ENCODE measurements at regions not wholly inside any gene's neighbourhood (a gene's known extent, or its start where the extent isn't known, plus 50 kb on each side); places are given as distances from the start of the nearest gene placed in this dataset.

GRCh38 chr4:157664726-157665125, 444.2 kb downstream of the GRIA2 start:
- Histone ChIP-seq H3K27ac (ENCODE audit: low read depth in 2 of 2, low read length in 1 of 2) (peak overlapping the region in 1 of 2 experiments; percentile 36; a peak in 2 of 4 replicates), H3K27me3 (ENCODE audit: insufficient read depth) (no peaks in the 10 kb centered on the region), H3K9ac (no peak overlapping the region), H3K9me2 (no peaks in the 10 kb centered on the region), H2AFZ (ENCODE audit: low read depth) (peak overlapping the region; percentile 7; the same call in 1 of the 2 replicates), H3K4me1 (ENCODE audit: control insufficient read depth in 1 of 2, insufficient read depth in 2 of 2, low read depth in 1 of 2, low read length in 1 of 2) (0 out of 4 replicates have a peak, but pooled peaks cover 0 to 3% of the 10 kb centered on the region in 2 experiments), H3K9me3 (no peaks in the 10 kb centered on the region), H3F3A (replicated peaks; ENCODE audit: insufficient read depth) (no peaks in the 10 kb centered on the region), H3K79me2 (ENCODE audit: insufficient read depth) (no peaks in the 10 kb centered on the region; the same call in 1 of the 2 replicates), H4K20me1 (ENCODE audit: insufficient read depth) (no peaks in the 10 kb centered on the region), H3K36me3 (replicated peaks in 1 of 2; ENCODE audit: control insufficient read depth in 1 of 2, insufficient read depth in 2 of 2, low read length in 1 of 2) (no peaks in the 10 kb centered on the region), H3K4me3 (ENCODE audit: low read depth in 2 of 2, low read length in 1 of 2) (no peak overlapping the region), H3K4me2 (no peak overlapping the region)
- ChIA-PET POLR2A (no interaction called here), CTCF (no interaction called here)
- TF ChIP-seq FOSL2 (IDR thresholded peaks at IDR 0.05; ENCODE audit: borderline replicate concordance, low read depth), result peak; percentile 61
- no peak for TF ChIP-seq RXRA (IDR thresholded peaks at IDR 0.05; ENCODE audit: borderline replicate concordance, low read depth)
- TF ChIP-seq JUND (IDR thresholded peaks at IDR 0.05), result peak; percentile 41; the same call in 1 of the 2 replicates
- WGBS (ENCODE audit: low lambda C conversion rate), result 33% methylated on average over 3 of the region's 3 CpGs
- DNase-seq, result no peak

GRCh38 chr4:157655096-157655809, 434.7 kb downstream of the GRIA2 start:
- Histone ChIP-seq H2AFZ (ENCODE audit: low read depth) (no peak overlapping the region), H3K27ac (ENCODE audit: low read depth in 2 of 2, low read length in 1 of 2) (no peak overlapping the region), H3K36me3 (replicated peaks in 1 of 2; ENCODE audit: control insufficient read depth in 1 of 2, insufficient read depth in 2 of 2, low read length in 1 of 2) (no peaks in the 10 kb centered on the region), H3K4me3 (ENCODE audit: low read depth in 2 of 2, low read length in 1 of 2) (no peak overlapping the region), H3K27me3 (ENCODE audit: insufficient read depth) (no peaks in the 10 kb centered on the region), H4K20me1 (ENCODE audit: insufficient read depth) (no peaks in the 10 kb centered on the region), H3K9ac (no peak overlapping the region), H3K4me1 (ENCODE audit: control insufficient read depth in 1 of 2, insufficient read depth in 2 of 2, low read depth in 1 of 2, low read length in 1 of 2) (no peaks in the 10 kb centered on the region; a peak in 1 of 4 replicates), H3K79me2 (ENCODE audit: insufficient read depth) (no peaks in the 10 kb centered on the region), H3K9me2 (no peaks in the 10 kb centered on the region), H3F3A (replicated peaks; ENCODE audit: insufficient read depth) (no peaks in the 10 kb centered on the region), H3K4me2 (no peak overlapping the region), H3K9me3 (no peaks in the 10 kb centered on the region)
- TF ChIP-seq RFX5 (IDR thresholded peaks at IDR 0.05; ENCODE audit: low read length) (peak; percentile 42; the same call in 1 of the 2 replicates), GABPA (IDR thresholded peaks at IDR 0.05; ENCODE audit: low read depth) (no peak)
- DNase-seq, result no peak
- POLR2A ChIA-PET, result no interaction called here
- CTCF ChIA-PET, result no interaction called here
- WGBS (ENCODE audit: low lambda C conversion rate), result 62% methylated on average over 6 of the region's 6 CpGs

- no peaks in the 10 kb centered on the region for H3K79me2 ChIP-seq (ENCODE audit: insufficient read depth)
- no peak overlapping the region for H3K27ac ChIP-seq (ENCODE audit: low read depth in 2 of 2, low read length in 1 of 2)
- H3K9me3 ChIP-seq, result no peaks in the 10 kb centered on the region
- DNase-seq, result no peak
- H3K9ac ChIP-seq, result no peak overlapping the region
- no peak overlapping the region for H3K4me3 ChIP-seq (ENCODE audit: low read depth in 2 of 2, low read length in 1 of 2)
- no peaks in the 10 kb centered on the region for H3K9me2 ChIP-seq
- H3K36me3 ChIP-seq (replicated peaks in 1 of 2; ENCODE audit: control insufficient read depth in 1 of 2, insufficient read depth in 2 of 2, low read length in 1 of 2), result no peaks in the 10 kb centered on the region
- TF ChIP-seq FOSL2 (IDR thresholded peaks at IDR 0.05; ENCODE audit: borderline replicate concordance, low read depth) (no peak), FOXJ3 (CRISPR knock-in tag; IDR thresholded peaks at IDR 0.05) (no peak), SIN3A (IDR thresholded peaks at IDR 0.05; ENCODE audit: borderline replicate concordance, low read depth, low read length) (no peak), RCOR1 (IDR thresholded peaks at IDR 0.05; ENCODE audit: low read length) (no peak), POLR2AphosphoS5 (IDR thresholded peaks at IDR 0.05; ENCODE audit: low read depth, low read length) (no peak), SMC3 (IDR thresholded peaks at IDR 0.05; ENCODE audit: low read depth, low read length) (no peak), NFIC (IDR thresholded peaks at IDR 0.05; ENCODE audit: borderline replicate concordance) (no peak), MAX (IDR thresholded peaks at IDR 0.05; ENCODE audit: low read depth) (no peak), ELF1 (IDR thresholded peaks at IDR 0.05) (no peak)
- H3K27me3 ChIP-seq (ENCODE audit: insufficient read depth), result no peaks in the 10 kb centered on the region
- no peaks in the 10 kb centered on the region for H4K20me1 ChIP-seq (ENCODE audit: insufficient read depth)
- no peak overlapping the region for H2AFZ ChIP-seq (ENCODE audit: low read depth)
- no peaks in the 10 kb centered on the region for H3F3A ChIP-seq (replicated peaks; ENCODE audit: insufficient read depth)
- CTCF ChIA-PET, result no interaction called here
- POLR2A ChIA-PET, result no interaction called here
- no peak overlapping the region for H3K4me2 ChIP-seq
- no peaks in the 10 kb centered on the region for H3K4me1 ChIP-seq (ENCODE audit: control insufficient read depth in 1 of 2, insufficient read depth in 2 of 2, low read depth in 1 of 2, low read length in 1 of 2)
Measured at GRCh38 chr4:157643257-157643656, 422.7 kb downstream of the GRIA2 start.
